Effector CD8-positive, alpha-beta T cell (primary cell): ENCODE measurements at regions not wholly inside any gene's neighbourhood (a gene's known extent, or its start where the extent isn't known, plus 50 kb on each side); places are given as distances from the start of the nearest gene placed in this dataset.

ENCODE experiments used
- DNase-seq: peaks from one replicate; lab custom pipeline; 2025; lab: John Stamatoyannopoulos, UW

GRCh38 chr1:208782186-208782585 is 538.0 kb upstream of the PLXNA2 start:
- DNase-seq = no peak

GRCh38 chr1:208785629-208786028 is 541.4 kb upstream of the PLXNA2 start:
- no peak for DNase-seq

- no peak for DNase-seq
These were observed 543.0 kb upstream of the PLXNA2 start for GRCh38 chr1:208787219-208787618.

- DNase-seq = no peak
These were observed 543.9 kb upstream of the PLXNA2 start for GRCh38 chr1:208788013-208788540.

GRCh38 chr1:208791456-208791855 is 547.3 kb upstream of the PLXNA2 start:
- DNase-seq = no peak

GRCh38 chr1:208793861-208794345 is 549.7 kb upstream of the PLXNA2 start:
- DNase-seq = no peak

GRCh38 chr1:208799186-208799585 is 555.0 kb upstream of the PLXNA2 start:
- DNase-seq = no peak

- no peak for DNase-seq
These were observed 559.0 kb upstream of the PLXNA2 start for GRCh38 chr1:208803011-208803811.

- no peak for DNase-seq
These were observed 563.4 kb upstream of the PLXNA2 start for GRCh38 chr1:208807446-208808127.

GRCh38 chr1:208808301-208808700 is 564.1 kb upstream of the PLXNA2 start:
- DNase-seq = no peak

- no peak for DNase-seq
These were observed 565.7 kb upstream of the PLXNA2 start for GRCh38 chr1:208809876-208810275.

GRCh38 chr1:208818770-208819445 is 574.7 kb upstream of the PLXNA2 start:
- no peak for DNase-seq

- DNase-seq = no peak
These were observed 576.5 kb upstream of the PLXNA2 start for GRCh38 chr1:208820580-208821212.

- no peak for DNase-seq
These were observed 577.8 kb upstream of the PLXNA2 start for GRCh38 chr1:208821939-208822338.

GRCh38 chr1:208825300-208825699 is 581.1 kb upstream of the PLXNA2 start:
- no peak for DNase-seq

GRCh38 chr1:208829595-208829994 is 585.4 kb upstream of the PLXNA2 start:
- DNase-seq = no peak

GRCh38 chr1:208834381-208835096 is 590.4 kb upstream of the PLXNA2 start:
- no peak for DNase-seq

- no peak for DNase-seq
These were observed 590.9 kb upstream of the PLXNA2 start for GRCh38 chr1:208835097-208835463.

GRCh38 chr1:208835781-208836180 is 591.6 kb upstream of the PLXNA2 start:
- DNase-seq = no peak

GRCh38 chr1:208837242-208837641 is 593.1 kb upstream of the PLXNA2 start:
- DNase-seq = no peak

GRCh38 chr1:208841436-208841835 is 597.3 kb upstream of the PLXNA2 start:
- DNase-seq = no peak
